Gastroesophageal sphincter (tissue), 3 donors: ENCODE measurements at regions not wholly inside any gene's neighbourhood (a gene's known extent, or its start where the extent isn't known, plus 50 kb on each side); places are given as distances from the start of the nearest gene placed in this dataset.

Source experiments
- EP300 ChIP-seq: sonication (generic); formaldehyde crosslinking; IDR thresholded peaks from one replicate; pipeline ENCODE4 v1.6.1; 2017; ENCODE audit warnings: antibody characterized with exemption, mild to moderate bottlenecking
- POLR2A ChIP-seq, 2 donors: fragments of 450-650 bp; IDR thresholded peaks; one replicate each; pipeline ENCODE4 v1.6.1; 2017; ENCODE audit warnings: antibody characterized with exemption in 2 of 2, mild to moderate bottlenecking in 2 of 2, moderate library complexity in 1 of 2
- TF ChIP-seq, protein P1 (sequence below), 4 experiments: fragments of 200-600 bp in 2 of 4; fragments of 450-650 bp in 2 of 4; sonication (generic) in 1 of 4; IDR thresholded peaks; one replicate each; pipeline ENCODE4 v1.5.1; 2017 to 2019; ENCODE audit warnings: antibody characterized with exemption in 4 of 4, mild to moderate bottlenecking in 2 of 4, moderate library complexity in 2 of 4

DNA sequence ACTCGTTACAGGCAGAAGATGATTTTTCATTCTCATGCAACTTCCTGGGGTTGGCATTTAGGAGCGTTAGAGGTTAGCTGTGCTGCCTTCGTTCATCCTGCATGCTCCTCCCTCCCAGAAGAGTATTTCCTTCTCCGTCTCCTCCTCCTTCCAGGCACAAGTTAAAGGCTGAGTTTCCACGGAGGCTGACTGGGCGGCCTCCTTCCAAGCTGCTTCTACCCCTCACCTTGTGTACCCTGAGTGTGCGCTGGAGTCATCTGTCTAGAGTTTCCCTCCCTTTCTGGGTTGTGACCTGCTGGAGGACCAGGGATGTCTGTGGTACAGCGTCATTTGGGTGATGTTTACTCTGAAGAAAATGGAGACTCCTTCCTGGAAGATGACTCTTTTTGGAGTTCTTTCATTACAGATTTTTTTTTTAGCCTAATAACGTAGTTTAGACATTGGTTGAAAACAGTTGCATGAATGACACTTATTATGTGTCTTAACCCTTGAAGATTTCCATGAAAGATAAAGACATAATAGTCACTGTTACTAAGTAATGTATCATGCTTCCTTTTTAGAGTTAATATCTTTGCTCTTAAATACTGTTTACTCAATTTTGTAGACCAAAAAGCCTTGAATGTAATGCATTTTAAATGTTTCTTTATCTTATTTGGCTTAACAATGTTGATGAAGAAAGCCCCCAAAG lies 146.9 kb downstream of the TENT4A start:
- TF ChIP-seq, protein P1, sequence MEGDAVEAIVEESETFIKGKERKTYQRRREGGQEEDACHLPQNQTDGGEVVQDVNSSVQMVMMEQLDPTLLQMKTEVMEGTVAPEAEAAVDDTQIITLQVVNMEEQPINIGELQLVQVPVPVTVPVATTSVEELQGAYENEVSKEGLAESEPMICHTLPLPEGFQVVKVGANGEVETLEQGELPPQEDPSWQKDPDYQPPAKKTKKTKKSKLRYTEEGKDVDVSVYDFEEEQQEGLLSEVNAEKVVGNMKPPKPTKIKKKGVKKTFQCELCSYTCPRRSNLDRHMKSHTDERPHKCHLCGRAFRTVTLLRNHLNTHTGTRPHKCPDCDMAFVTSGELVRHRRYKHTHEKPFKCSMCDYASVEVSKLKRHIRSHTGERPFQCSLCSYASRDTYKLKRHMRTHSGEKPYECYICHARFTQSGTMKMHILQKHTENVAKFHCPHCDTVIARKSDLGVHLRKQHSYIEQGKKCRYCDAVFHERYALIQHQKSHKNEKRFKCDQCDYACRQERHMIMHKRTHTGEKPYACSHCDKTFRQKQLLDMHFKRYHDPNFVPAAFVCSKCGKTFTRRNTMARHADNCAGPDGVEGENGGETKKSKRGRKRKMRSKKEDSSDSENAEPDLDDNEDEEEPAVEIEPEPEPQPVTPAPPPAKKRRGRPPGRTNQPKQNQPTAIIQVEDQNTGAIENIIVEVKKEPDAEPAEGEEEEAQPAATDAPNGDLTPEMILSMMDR (IDR thresholded peaks at IDR 0.05) = no peak
- TF ChIP-seq EP300 (no peak), POLR2A (IDR thresholded peaks at IDR 0.05) (no peak)
